Prostate gland (tissue), 2 donors: ENCODE measurements at regions not wholly inside any gene's neighbourhood (a gene's known extent, or its start where the extent isn't known, plus 50 kb on each side); places are given as distances from the start of the nearest gene placed in this dataset.

Source experiments
- POLR2A ChIP-seq: fragments of 450-650 bp; IDR thresholded peaks from one replicate; pipeline ENCODE4 v1.6.1; 2016; ENCODE audit warnings: antibody characterized with exemption, mild to moderate bottlenecking
- POLR2AphosphoS5 ChIP-seq: sonication (generic); formaldehyde crosslinking; IDR thresholded peaks from one replicate; pipeline ENCODE4 v1.6.1; 2017; ENCODE audit warnings: antibody characterized with exemption
- TF ChIP-seq, protein P1 (sequence below), 4 experiments: fragments of 200-600 bp in 2 of 4; fragments of 450-650 bp in 2 of 4; sonication (generic) in 2 of 4; IDR thresholded peaks; 1 replicate in 3 of 4; 2 replicates in 1 of 4; pipeline ENCODE4 v1.5.1; 2016 to 2019; ENCODE audit warnings: antibody characterized with exemption in 4 of 4, mild to moderate bottlenecking in 2 of 4, moderate library complexity in 2 of 4

- TF ChIP-seq, protein P1, sequence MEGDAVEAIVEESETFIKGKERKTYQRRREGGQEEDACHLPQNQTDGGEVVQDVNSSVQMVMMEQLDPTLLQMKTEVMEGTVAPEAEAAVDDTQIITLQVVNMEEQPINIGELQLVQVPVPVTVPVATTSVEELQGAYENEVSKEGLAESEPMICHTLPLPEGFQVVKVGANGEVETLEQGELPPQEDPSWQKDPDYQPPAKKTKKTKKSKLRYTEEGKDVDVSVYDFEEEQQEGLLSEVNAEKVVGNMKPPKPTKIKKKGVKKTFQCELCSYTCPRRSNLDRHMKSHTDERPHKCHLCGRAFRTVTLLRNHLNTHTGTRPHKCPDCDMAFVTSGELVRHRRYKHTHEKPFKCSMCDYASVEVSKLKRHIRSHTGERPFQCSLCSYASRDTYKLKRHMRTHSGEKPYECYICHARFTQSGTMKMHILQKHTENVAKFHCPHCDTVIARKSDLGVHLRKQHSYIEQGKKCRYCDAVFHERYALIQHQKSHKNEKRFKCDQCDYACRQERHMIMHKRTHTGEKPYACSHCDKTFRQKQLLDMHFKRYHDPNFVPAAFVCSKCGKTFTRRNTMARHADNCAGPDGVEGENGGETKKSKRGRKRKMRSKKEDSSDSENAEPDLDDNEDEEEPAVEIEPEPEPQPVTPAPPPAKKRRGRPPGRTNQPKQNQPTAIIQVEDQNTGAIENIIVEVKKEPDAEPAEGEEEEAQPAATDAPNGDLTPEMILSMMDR (IDR thresholded peaks at IDR 0.05) = no peak
- TF ChIP-seq POLR2AphosphoS5 (no peak), POLR2A (no peak)
Observed at GRCh38 chr4:30619679-30620078, 100.5 kb upstream of the PCDH7 start.
